ENCODE measurements at regions not wholly inside any gene's neighbourhood (a gene's known extent, or its start where the extent isn't known, plus 50 kb on each side); places are given as distances from the start of the nearest gene placed in this dataset.

DNA sequence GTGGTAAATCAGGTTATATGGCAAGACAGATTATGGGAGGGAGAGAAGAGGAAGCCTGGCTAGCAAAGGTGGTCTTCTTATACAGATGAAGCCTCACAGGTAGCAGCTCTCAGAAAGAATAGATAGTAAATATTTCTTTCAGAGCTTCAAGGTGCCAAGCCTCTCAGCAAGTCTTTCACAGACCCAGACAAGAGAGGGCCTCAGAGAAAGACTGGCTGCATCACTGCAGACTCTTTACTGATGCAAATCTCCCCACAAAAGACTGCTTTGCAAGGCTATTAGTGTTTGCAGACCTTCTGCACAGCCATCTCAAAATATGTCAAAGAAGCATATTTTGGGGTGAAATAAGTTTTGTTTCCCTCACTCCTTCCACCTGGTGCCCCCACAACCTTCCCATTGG lies 372.4 kb upstream of the RND3 start:
- no peaks in the 10 kb centered on the region for H3K4me1 ChIP-seq (ENCODE audit: insufficient read depth, low read length)
- no peaks in the 10 kb centered on the region for H3K27me3 ChIP-seq (ENCODE audit: control insufficient read depth in 1 of 2, insufficient read depth in 2 of 2, low read length in 2 of 2)
- H3K4me3 ChIP-seq (ENCODE audit: low read depth in 1 of 2, low read length in 2 of 2) = no peak overlapping the region
- H3K27ac ChIP-seq (ENCODE audit: low read depth, low read length) = no peak overlapping the region
- H3K9me3 ChIP-seq (ENCODE audit: low read length) = no peaks in the 10 kb centered on the region
- no peak overlapping the region for H3K9ac ChIP-seq (ENCODE audit: low read length)
- H3K36me3 ChIP-seq (ENCODE audit: insufficient read depth, low read length) = no peaks in the 10 kb centered on the region

GRCh38 chr2:150859162-150859561 lies 371.7 kb upstream of the RND3 start:
- Histone ChIP-seq H3K9me3 (ENCODE audit: low read length) (no peaks in the 10 kb centered on the region), H3K4me1 (ENCODE audit: insufficient read depth, low read length) (no peaks in the 10 kb centered on the region), H3K9ac (ENCODE audit: low read length) (no peak overlapping the region), H3K4me3 (ENCODE audit: low read depth in 1 of 2, low read length in 2 of 2) (no peak overlapping the region), H3K27me3 (ENCODE audit: control insufficient read depth in 1 of 2, insufficient read depth in 2 of 2, low read length in 2 of 2) (no peaks in the 10 kb centered on the region), H3K27ac (ENCODE audit: low read depth, low read length) (no peak overlapping the region), H3K36me3 (ENCODE audit: insufficient read depth, low read length) (no peaks in the 10 kb centered on the region)

DNA sequence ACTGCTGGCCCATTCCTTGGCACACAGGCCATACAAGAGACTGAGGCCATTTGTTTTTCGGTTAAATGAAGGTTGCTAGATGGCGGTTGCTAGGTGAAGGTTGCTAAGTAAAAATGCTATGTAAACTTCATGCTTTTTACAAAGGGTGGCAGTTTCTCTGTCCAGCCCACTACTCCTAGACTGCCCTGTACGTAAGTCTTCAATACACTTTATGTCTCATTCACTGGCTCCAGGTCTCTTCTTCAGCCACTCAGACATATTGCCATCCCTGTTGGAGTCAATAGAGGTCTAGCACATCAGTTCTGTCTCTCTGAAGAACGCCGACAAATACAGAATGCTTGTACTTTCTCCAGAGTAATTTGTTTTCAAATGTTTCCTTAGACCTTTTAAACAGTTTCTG lies 370.9 kb upstream of the RND3 start:
- H3K4me3 ChIP-seq (ENCODE audit: low read depth in 1 of 2, low read length in 2 of 2) = no peak overlapping the region
- no peak overlapping the region for H3K27ac ChIP-seq (ENCODE audit: low read depth, low read length)
- no peaks in the 10 kb centered on the region for H3K9me3 ChIP-seq (ENCODE audit: low read length)
- H3K27me3 ChIP-seq (ENCODE audit: control insufficient read depth in 1 of 2, insufficient read depth in 2 of 2, low read length in 2 of 2) = no peaks in the 10 kb centered on the region
- no peak overlapping the region for H3K9ac ChIP-seq (ENCODE audit: low read length)
- no peaks in the 10 kb centered on the region for H3K36me3 ChIP-seq (ENCODE audit: insufficient read depth, low read length)
- H3K4me1 ChIP-seq (ENCODE audit: insufficient read depth, low read length) = no peaks in the 10 kb centered on the region

DNA sequence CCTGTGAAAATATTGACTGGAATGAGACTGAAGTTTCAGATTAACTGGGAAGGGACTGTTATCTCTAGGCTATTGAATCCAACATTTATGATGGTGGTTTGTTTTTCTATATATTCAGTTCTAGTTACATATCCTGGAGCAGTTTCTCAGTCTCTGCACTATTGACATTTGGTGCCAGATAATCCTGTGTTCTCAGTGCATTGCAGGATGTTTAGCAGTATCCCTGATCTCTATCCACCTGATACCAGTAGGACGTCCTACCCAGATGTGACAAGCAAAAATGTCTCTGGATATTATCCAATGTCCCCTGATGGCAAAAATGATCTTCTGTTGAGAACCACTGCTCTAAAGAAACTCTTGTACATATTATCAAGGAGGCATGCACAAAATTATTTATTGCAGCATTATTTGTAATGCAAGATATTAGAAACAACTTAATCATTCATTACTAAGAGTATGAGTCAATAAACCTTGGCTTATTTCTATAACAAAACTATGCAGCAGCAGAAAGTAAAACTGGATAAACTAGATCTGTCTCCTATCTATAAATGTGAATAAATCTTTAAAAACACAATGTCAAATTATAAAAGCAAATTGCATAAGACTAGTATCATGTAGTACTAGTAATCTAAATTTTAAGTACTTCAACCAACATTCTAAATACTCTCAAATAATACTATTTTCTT lies 369.3 kb upstream of the RND3 start:
- Histone ChIP-seq H3K27ac (ENCODE audit: low read depth, low read length) (no peak overlapping the region), H3K36me3 (ENCODE audit: insufficient read depth, low read length) (no peaks in the 10 kb centered on the region), H3K4me3 (ENCODE audit: low read depth in 1 of 2, low read length in 2 of 2) (no peak overlapping the region), H3K4me1 (ENCODE audit: insufficient read depth, low read length) (no peaks in the 10 kb centered on the region), H3K9ac (ENCODE audit: low read length) (no peak overlapping the region), H3K9me3 (ENCODE audit: low read length) (no peaks in the 10 kb centered on the region), H3K27me3 (ENCODE audit: control insufficient read depth in 1 of 2, insufficient read depth in 2 of 2, low read length in 2 of 2) (no peaks in the 10 kb centered on the region)

GRCh38 chr2:150853263-150853662 lies 365.8 kb upstream of the RND3 start:
- Histone ChIP-seq H3K27ac (ENCODE audit: low read depth, low read length) (no peak overlapping the region), H3K36me3 (ENCODE audit: insufficient read depth, low read length) (no peaks in the 10 kb centered on the region), H3K4me3 (ENCODE audit: low read depth in 1 of 2, low read length in 2 of 2) (no peak overlapping the region), H3K4me1 (ENCODE audit: insufficient read depth, low read length) (no peaks in the 10 kb centered on the region), H3K9me3 (ENCODE audit: low read length) (no peaks in the 10 kb centered on the region), H3K27me3 (ENCODE audit: control insufficient read depth in 1 of 2, insufficient read depth in 2 of 2, low read length in 2 of 2) (no peaks in the 10 kb centered on the region), H3K9ac (ENCODE audit: low read length) (no peak overlapping the region)

GRCh38 chr2:150850641-150851040 lies 363.2 kb upstream of the RND3 start:
- Histone ChIP-seq H3K4me1 (ENCODE audit: insufficient read depth, low read length) (no peaks in the 10 kb centered on the region), H3K36me3 (ENCODE audit: insufficient read depth, low read length) (no peaks in the 10 kb centered on the region), H3K4me3 (ENCODE audit: low read depth in 1 of 2, low read length in 2 of 2) (no peak overlapping the region), H3K9ac (ENCODE audit: low read length) (no peak overlapping the region), H3K27me3 (ENCODE audit: control insufficient read depth in 1 of 2, insufficient read depth in 2 of 2, low read length in 2 of 2) (no peaks in the 10 kb centered on the region), H3K27ac (ENCODE audit: low read depth, low read length) (no peak overlapping the region), H3K9me3 (ENCODE audit: low read length) (no peaks in the 10 kb centered on the region)

GRCh38 chr2:150847578-150847977 lies 360.1 kb upstream of the RND3 start:
- Histone ChIP-seq H3K9me3 (ENCODE audit: low read length) (no peaks in the 10 kb centered on the region), H3K27ac (ENCODE audit: low read depth, low read length) (no peak overlapping the region), H3K9ac (ENCODE audit: low read length) (no peak overlapping the region), H3K4me3 (ENCODE audit: low read depth in 1 of 2, low read length in 2 of 2) (no peak overlapping the region), H3K36me3 (ENCODE audit: insufficient read depth, low read length) (no peaks in the 10 kb centered on the region), H3K27me3 (ENCODE audit: control insufficient read depth in 1 of 2, insufficient read depth in 2 of 2, low read length in 2 of 2) (no peaks in the 10 kb centered on the region), H3K4me1 (ENCODE audit: insufficient read depth, low read length) (no peaks in the 10 kb centered on the region)

GRCh38 chr2:150846691-150847090 lies 359.2 kb upstream of the RND3 start:
- H3K4me3 ChIP-seq (ENCODE audit: low read depth in 1 of 2, low read length in 2 of 2) = no peak overlapping the region
- no peaks in the 10 kb centered on the region for H3K4me1 ChIP-seq (ENCODE audit: insufficient read depth, low read length)
- no peaks in the 10 kb centered on the region for H3K36me3 ChIP-seq (ENCODE audit: insufficient read depth, low read length)
- H3K27me3 ChIP-seq (ENCODE audit: control insufficient read depth in 1 of 2, insufficient read depth in 2 of 2, low read length in 2 of 2) = no peaks in the 10 kb centered on the region
- H3K9me3 ChIP-seq (ENCODE audit: low read length) = no peaks in the 10 kb centered on the region
- no peak overlapping the region for H3K27ac ChIP-seq (ENCODE audit: low read depth, low read length)
- H3K9ac ChIP-seq (ENCODE audit: low read length) = no peak overlapping the region

DNA sequence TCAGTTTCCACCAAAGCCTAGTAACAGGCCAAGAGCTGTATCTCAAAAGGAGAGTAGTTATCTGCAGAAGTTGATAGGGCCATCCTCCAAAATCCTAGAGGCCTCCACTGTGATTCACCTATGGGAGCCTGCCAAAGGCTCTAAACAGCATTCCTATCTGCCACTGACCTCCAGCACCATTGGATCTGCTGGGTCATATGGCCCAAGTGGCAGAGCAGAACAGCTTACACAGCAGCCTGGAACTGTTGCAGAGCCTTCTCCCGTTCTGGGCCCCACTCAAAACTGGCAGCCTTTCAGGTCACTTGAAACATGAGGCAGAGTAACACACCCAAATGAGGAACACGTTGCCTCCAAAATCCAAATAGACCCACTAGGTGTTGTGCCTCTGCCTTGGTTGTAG lies 345.2 kb upstream of the RND3 start:
- H3K27ac ChIP-seq (ENCODE audit: low read depth, low read length) = no peak overlapping the region
- H3K27me3 ChIP-seq (ENCODE audit: control insufficient read depth in 1 of 2, insufficient read depth in 2 of 2, low read length in 2 of 2) = no peaks in the 10 kb centered on the region
- no peaks in the 10 kb centered on the region for H3K36me3 ChIP-seq (ENCODE audit: insufficient read depth, low read length)
- no peaks in the 10 kb centered on the region for H3K4me1 ChIP-seq (ENCODE audit: insufficient read depth, low read length)
- H3K9ac ChIP-seq (ENCODE audit: low read length) = no peak overlapping the region
- H3K9me3 ChIP-seq (ENCODE audit: low read length) = no peaks in the 10 kb centered on the region
- H3K4me3 ChIP-seq (ENCODE audit: low read depth in 1 of 2, low read length in 2 of 2) = no peak overlapping the region

- Histone ChIP-seq H3K4me3 (ENCODE audit: low read depth in 1 of 2, low read length in 2 of 2) (no peak overlapping the region), H3K36me3 (ENCODE audit: insufficient read depth, low read length) (no peaks in the 10 kb centered on the region), H3K27me3 (ENCODE audit: control insufficient read depth in 1 of 2, insufficient read depth in 2 of 2, low read length in 2 of 2) (no peaks in the 10 kb centered on the region), H3K9ac (ENCODE audit: low read length) (no peak overlapping the region), H3K27ac (ENCODE audit: low read depth, low read length) (no peak overlapping the region), H3K4me1 (ENCODE audit: insufficient read depth, low read length) (no peaks in the 10 kb centered on the region), H3K9me3 (ENCODE audit: low read length) (no peaks in the 10 kb centered on the region)
Measured at GRCh38 chr2:150824118-150824517, 336.7 kb upstream of the RND3 start.

DNA sequence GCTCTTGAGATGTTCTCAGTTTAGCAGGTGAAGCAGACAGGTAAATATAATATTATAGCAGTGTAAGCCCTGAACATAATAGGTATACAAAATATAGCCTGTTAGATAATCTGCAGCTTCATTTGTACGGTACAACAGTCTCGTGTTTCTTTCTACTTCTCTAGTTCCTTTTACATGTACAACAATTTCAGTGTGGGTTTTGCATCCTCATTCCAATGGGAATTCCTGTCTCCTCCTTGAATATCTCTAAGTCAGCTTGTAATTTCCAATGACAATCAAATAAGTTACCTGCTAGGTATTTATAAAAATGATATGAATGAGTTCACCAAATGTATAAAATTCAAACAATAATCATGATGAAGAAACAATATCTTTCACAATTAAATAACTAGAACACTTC lies 330.0 kb upstream of the RND3 start:
- H3K9ac ChIP-seq (ENCODE audit: low read length) = no peak overlapping the region
- H3K27ac ChIP-seq (ENCODE audit: low read depth, low read length) = no peak overlapping the region
- no peaks in the 10 kb centered on the region for H3K27me3 ChIP-seq (ENCODE audit: control insufficient read depth in 1 of 2, insufficient read depth in 2 of 2, low read length in 2 of 2)
- H3K4me3 ChIP-seq (ENCODE audit: low read depth in 1 of 2, low read length in 2 of 2) = no peak overlapping the region
- no peaks in the 10 kb centered on the region for H3K9me3 ChIP-seq (ENCODE audit: low read length)
- H3K4me1 ChIP-seq (ENCODE audit: insufficient read depth, low read length) = no peaks in the 10 kb centered on the region
- no peaks in the 10 kb centered on the region for H3K36me3 ChIP-seq (ENCODE audit: insufficient read depth, low read length)

DNA sequence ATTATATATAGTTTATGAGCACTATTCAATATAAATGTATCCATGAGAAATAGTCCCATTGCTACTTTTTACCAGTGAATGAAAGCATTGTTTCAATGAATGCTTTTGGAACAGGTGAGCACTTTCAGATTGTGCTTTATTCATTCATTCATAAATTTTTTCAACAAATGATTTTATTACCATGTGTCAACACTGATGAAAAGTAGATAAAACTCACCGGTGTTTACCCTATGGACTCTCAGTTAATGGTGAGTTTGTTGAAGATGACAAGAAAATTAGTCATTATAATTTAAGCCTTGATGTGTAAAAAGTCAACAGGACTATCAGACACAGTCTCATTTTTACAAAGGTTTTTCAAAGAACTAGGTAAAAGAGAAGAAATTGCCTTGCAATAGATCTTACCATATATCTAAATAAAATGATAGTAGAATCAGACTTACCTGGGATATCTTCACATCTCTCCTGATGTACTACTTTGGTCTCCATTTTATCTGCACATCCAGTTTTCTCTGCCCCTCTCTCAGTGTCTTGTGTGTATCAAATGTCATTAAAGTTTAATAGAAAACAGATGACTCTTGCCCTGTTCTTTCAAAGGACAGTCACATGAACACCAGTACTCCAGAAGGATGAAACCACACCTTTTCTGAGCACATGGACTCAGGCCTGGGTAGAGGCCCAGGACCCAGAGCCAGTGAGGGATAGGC lies 325.3 kb upstream of the RND3 start:
- H3K36me3 ChIP-seq (ENCODE audit: insufficient read depth, low read length) = no peaks in the 10 kb centered on the region
- no peak overlapping the region for H3K27ac ChIP-seq (ENCODE audit: low read depth, low read length)
- H3K4me3 ChIP-seq (ENCODE audit: low read depth in 1 of 2, low read length in 2 of 2) = no peak overlapping the region
- no peaks in the 10 kb centered on the region for H3K9me3 ChIP-seq (ENCODE audit: low read length)
- peaks cover 6% of the 10 kb centered on the region for H3K4me1 ChIP-seq (ENCODE audit: insufficient read depth, low read length)
- no peaks in the 10 kb centered on the region for H3K27me3 ChIP-seq (ENCODE audit: control insufficient read depth in 1 of 2, insufficient read depth in 2 of 2, low read length in 2 of 2)
- no peak overlapping the region for H3K9ac ChIP-seq (ENCODE audit: low read length)
